Activated CD4-positive, alpha-beta T cell treated with anti-CD3 and anti-CD28 coated beads for 24 hours (primary cell): ENCODE measurements at regions not wholly inside any gene's neighbourhood (a gene's known extent, or its start where the extent isn't known, plus 50 kb on each side); places are given as distances from the start of the nearest gene placed in this dataset.

Experiments used
- DNase-seq, 2 donors: peaks; one replicate each; pipeline ENCODE4 v3.0.0-alpha.2; 2020; ENCODE audit warnings: low read depth in 2 of 2

DNA sequence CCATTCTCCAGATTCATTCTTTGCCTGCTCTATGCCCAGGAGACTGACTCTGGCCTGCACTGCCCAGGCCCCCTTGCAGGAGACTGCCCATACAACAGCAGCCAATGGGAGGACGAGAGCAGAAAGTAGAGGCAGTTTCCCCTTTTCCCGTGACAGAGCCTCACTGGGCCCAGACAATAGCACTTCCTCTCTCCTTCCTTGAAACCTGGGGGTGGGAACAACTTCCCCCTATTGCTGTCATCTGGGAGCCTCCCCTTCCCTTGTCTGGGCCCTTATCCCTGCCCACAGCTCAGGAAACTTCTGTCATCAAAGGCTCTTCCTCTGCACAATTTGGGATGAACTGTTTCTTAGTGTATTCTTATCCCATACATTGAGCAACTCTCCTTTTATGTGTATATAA is 60.8 kb upstream of the KCNJ15 start:
- no peak for DNase-seq

GRCh38 chr21:38202811-38203210 is 54.0 kb upstream of the KCNJ15 start:
- no peak for DNase-seq

DNA sequence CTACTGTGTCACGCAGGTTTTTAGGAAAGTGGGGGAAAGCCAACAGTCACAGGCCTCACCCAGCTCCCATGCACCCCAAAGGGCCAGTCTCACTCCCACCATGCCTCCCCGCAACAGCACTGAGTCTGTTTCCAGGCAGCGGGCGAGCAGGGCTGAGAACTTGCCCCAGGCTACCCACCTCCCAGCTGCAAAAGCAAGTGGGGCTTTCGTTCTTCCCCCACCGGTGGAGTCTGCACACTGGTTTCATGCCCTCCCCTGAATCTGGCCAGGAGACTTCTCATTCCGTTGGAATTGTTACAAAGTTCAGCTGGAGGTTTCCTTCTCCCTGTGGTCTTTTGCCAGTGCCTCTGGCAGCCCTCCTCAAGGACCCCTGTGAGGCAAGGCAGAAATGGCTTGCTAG is 53.6 kb upstream of the KCNJ15 start:
- DNase-seq = no peak

GRCh38 chr21:38205940-38206339 is 50.9 kb upstream of the KCNJ15 start:
- no peak for DNase-seq

DNA sequence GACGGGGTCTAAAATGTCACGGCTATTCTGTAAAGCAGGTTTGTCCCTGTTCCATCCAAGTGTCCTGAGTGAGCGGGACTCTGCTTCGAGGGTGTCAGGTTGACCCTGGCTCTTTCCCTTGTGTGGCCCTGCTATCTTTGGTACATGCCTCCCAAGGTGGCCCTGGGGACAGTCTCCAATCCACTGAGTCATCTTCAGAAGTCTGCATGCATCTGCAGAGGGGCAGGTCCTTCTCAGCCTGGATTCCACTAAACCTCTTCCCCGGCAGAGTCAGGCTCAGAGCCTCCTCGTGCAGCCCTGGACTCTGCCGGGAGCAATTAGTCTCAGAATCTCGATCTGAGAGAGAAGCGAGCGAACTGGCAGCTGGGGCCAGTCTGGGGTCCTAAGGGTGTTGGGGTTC is 50.1 kb upstream of the KCNJ15 start:
- DNase-seq = no peak
